Keratinocyte (primary cell): ENCODE measurements at regions not wholly inside any gene's neighbourhood (a gene's known extent, or its start where the extent isn't known, plus 50 kb on each side); places are given as distances from the start of the nearest gene placed in this dataset.

Source experiments
- DNase-seq: peaks from one replicate; pipeline ENCODE4 v3.0.0-alpha.2; 2011; ENCODE audit warnings: low read depth, missing footprints, low spot score
- FAIRE-seq: peaks from 2 replicates; lab custom pipeline; 2011; peaks lifted over from hg19 to GRCh38; lab: Jason Lieb, UNC
- H2AFZ ChIP-seq: 2 replicates; pipeline ENCODE4 v1.6.0; 2012; ENCODE audit warnings: low read length, control low read depth, inconsistent platforms; ENCODE audit not compliant: control insufficient read depth
- H3K27ac ChIP-seq: 2 replicates; pipeline ENCODE4 v1.5.1; 2011; ENCODE audit warnings: low read length; ENCODE audit not compliant: control insufficient read depth, insufficient read depth
- H3K27me3 ChIP-seq: 3 replicates; pipeline ENCODE4 v1.6.0; 2011; ENCODE audit warnings: low read length; ENCODE audit not compliant: control insufficient read depth, insufficient read depth; ENCODE audit errors: extremely low read depth
- H3K36me3 ChIP-seq, 2 experiments: 2 replicates in 1 of 2; 3 replicates in 1 of 2; pipeline ENCODE4 v1.5.1; 2011; ENCODE audit warnings: low read length in 2 of 2, mild to moderate bottlenecking in 1 of 2; ENCODE audit not compliant: control insufficient read depth in 2 of 2, insufficient read depth in 2 of 2; ENCODE audit errors: extremely low read depth in 1 of 2
- H3K4me1 ChIP-seq: 3 replicates; pipeline ENCODE4 v1.5.1; 2011; ENCODE audit warnings: low read length; ENCODE audit not compliant: control insufficient read depth, insufficient read depth; ENCODE audit errors: extremely low read depth
- H3K4me2 ChIP-seq: 3 replicates; pipeline ENCODE4 v1.6.0; 2011; ENCODE audit warnings: low read depth, low read length; ENCODE audit not compliant: control insufficient read depth, insufficient read depth; ENCODE audit errors: extremely low read depth
- H3K4me3 ChIP-seq, 3 experiments: fragments of 200-600 bp in 1 of 3; sonication (generic) in 1 of 3; 2 replicates in 2 of 3; 3 replicates in 1 of 3; pipeline ENCODE4 v1.5.1; 2011 to 2016; ENCODE audit warnings: low read length in 3 of 3, mild to moderate bottlenecking in 3 of 3, control low read depth in 2 of 3, inconsistent platforms in 1 of 3, low read depth in 1 of 3, mixed read lengths in 1 of 3, mixed run types in 1 of 3, moderate library complexity in 1 of 3; ENCODE audit not compliant: control insufficient read depth in 2 of 3, insufficient read depth in 2 of 3; ENCODE audit errors: extremely low read depth in 1 of 3
- H3K79me2 ChIP-seq: 2 replicates; pipeline ENCODE4 v1.6.0; 2012; ENCODE audit warnings: low read length; ENCODE audit not compliant: control insufficient read depth, insufficient read depth
- H3K9ac ChIP-seq: 3 replicates; pipeline ENCODE4 v1.6.0; 2011; ENCODE audit warnings: low read length; ENCODE audit not compliant: control insufficient read depth, insufficient read depth; ENCODE audit errors: extremely low read depth
- H3K9me1 ChIP-seq: 3 replicates; pipeline ENCODE4 v1.6.0; 2011; ENCODE audit warnings: low read length; ENCODE audit not compliant: control insufficient read depth, insufficient read depth; ENCODE audit errors: extremely low read depth
- H3K9me3 ChIP-seq: 2 replicates; pipeline ENCODE4 v1.5.1; 2012; ENCODE audit warnings: low read depth, low read length; ENCODE audit not compliant: control insufficient read depth
- H4K20me1 ChIP-seq: 3 replicates; pipeline ENCODE4 v1.6.0; 2011; ENCODE audit warnings: low read length; ENCODE audit not compliant: control insufficient read depth, insufficient read depth; ENCODE audit errors: extremely low read depth
- EZH2 ChIP-seq: IDR thresholded peaks from one replicate; pipeline ENCODE4 v1.6.1; 2012; ENCODE audit warnings: inconsistent platforms, mild to moderate bottlenecking, low read length, moderate library complexity
- dilution Hi-C: fragments of 300-500 bp; cut with MboI; formaldehyde crosslinking; loops from one replicate; pipeline ENCODE4 v1.7.0; 2020; ENCODE audit warnings: low sequenced_read_pairs; ENCODE audit not compliant: extremely low pct_ligation_motif_present
- TF ChIP-seq, protein P1 (sequence below), 3 experiments: IDR thresholded peaks in 1 of 3; conservative IDR thresholded peaks in 1 of 3; optimal IDR thresholded peaks in 1 of 3; 2 replicates in 2 of 3; 3 replicates in 1 of 3; pipeline versions ENCODE3 to v1.5.1; 2011; ENCODE audit warnings: low read length in 3 of 3, mild to moderate bottlenecking in 3 of 3, moderate library complexity in 2 of 3, control low read depth in 1 of 3, inconsistent platforms in 1 of 3; ENCODE audit not compliant: insufficient read depth in 2 of 3; ENCODE audit errors: extremely low read depth in 1 of 3

DNA sequence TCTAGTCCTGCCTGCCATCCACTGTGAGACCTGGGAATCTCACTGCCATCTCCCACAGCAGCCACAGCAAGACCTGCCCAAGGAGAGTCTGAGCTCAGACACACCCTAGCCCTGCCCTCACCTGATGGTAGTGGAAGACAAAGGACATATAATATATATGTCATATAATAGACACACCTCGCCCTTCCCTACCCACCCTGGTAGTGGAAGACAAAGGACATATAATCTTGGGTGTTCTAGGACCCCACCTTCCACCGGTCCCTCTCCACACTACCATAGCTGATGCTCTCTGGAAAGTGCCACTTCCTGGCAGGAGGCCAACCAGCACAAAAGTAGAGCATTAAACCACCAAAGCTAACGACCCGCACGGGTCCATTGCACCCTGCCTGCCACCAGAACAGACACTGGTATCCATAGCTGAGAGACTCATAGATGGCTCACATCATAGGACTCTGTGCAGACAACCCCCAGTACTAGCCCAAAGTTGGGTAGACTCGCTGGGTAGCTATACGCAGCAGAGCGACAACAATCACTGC lies 545.6 kb downstream of the CAAP1 start:
- Histone ChIP-seq H3K4me1 (no peaks in the 10 kb centered on the region), H3K27me3 (no peaks in the 10 kb centered on the region), H2AFZ (no peak overlapping the region), H3K27ac (no peak overlapping the region), H3K4me2 (no peak overlapping the region), H3K9me1 (no peaks in the 10 kb centered on the region), H3K9me3 (no peaks in the 10 kb centered on the region), H3K36me3 (no peaks in the 10 kb centered on the region), H3K79me2 (no peaks in the 10 kb centered on the region), H3K4me3 (no peak overlapping the region), H4K20me1 (no peaks in the 10 kb centered on the region), H3K9ac (no peak overlapping the region)
- FAIRE-seq (no peak), DNase-seq (no peak)
- TF ChIP-seq, protein P1, sequence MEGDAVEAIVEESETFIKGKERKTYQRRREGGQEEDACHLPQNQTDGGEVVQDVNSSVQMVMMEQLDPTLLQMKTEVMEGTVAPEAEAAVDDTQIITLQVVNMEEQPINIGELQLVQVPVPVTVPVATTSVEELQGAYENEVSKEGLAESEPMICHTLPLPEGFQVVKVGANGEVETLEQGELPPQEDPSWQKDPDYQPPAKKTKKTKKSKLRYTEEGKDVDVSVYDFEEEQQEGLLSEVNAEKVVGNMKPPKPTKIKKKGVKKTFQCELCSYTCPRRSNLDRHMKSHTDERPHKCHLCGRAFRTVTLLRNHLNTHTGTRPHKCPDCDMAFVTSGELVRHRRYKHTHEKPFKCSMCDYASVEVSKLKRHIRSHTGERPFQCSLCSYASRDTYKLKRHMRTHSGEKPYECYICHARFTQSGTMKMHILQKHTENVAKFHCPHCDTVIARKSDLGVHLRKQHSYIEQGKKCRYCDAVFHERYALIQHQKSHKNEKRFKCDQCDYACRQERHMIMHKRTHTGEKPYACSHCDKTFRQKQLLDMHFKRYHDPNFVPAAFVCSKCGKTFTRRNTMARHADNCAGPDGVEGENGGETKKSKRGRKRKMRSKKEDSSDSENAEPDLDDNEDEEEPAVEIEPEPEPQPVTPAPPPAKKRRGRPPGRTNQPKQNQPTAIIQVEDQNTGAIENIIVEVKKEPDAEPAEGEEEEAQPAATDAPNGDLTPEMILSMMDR (optimal IDR thresholded peaks at IDR 0.05 in 1 of 3, IDR thresholded peaks at IDR 0.05 in 1 of 3, conservative IDR thresholded peaks at IDR 0.05 in 1 of 3; ENCODE audit: extremely low read depth in 1 of 3, insufficient read depth in 2 of 3, low read length in 3 of 3): no peak
- no peak for TF ChIP-seq EZH2
- dilution Hi-C loops: loop anchor here (25.0 kb wide), 1 partner anchor 385 kb away; no protein-coding TSS in a partner anchor

DNA sequence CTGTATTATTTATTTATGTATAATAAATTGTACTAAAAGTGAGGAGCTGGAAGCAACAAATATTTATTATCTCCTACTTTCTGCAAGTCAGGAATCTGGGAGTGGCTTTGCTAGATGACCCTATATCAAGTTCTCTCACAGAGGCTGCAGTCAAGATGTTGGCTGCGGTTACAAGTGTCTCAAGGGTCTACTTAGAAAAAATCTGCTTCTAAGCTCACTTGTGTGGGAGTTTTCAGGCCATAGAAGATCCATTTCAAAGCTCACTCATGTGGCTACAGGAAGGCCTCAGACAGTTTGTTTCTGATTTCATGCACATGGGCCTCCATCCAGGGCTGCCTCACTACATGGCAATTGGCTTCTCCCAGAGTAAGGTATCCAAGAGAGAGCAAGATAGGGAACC lies 551.1 kb downstream of the CAAP1 start:
- TF ChIP-seq, protein P1 (optimal IDR thresholded peaks at IDR 0.05 in 1 of 3, IDR thresholded peaks at IDR 0.05 in 1 of 3, conservative IDR thresholded peaks at IDR 0.05 in 1 of 3; ENCODE audit: extremely low read depth in 1 of 3, insufficient read depth in 2 of 3, low read length in 3 of 3): no peak
- TF ChIP-seq EZH2: no peak
- no peak for DNase-seq

More for the DNA sequence above, 551.1 kb downstream of the CAAP1 start:
- Histone ChIP-seq H3K9me3 (no peaks in the 10 kb centered on the region), H4K20me1 (no peaks in the 10 kb centered on the region), H3K9me1 (no peaks in the 10 kb centered on the region), H3K27ac (no peak overlapping the region), H3K4me3 (no peak overlapping the region), H3K4me2 (no peak overlapping the region), H3K79me2 (no peaks in the 10 kb centered on the region), H3K27me3 (no peaks in the 10 kb centered on the region), H3K9ac (no peak overlapping the region), H3K4me1 (no peaks in the 10 kb centered on the region), H2AFZ (no peak overlapping the region), H3K36me3 (no peaks in the 10 kb centered on the region)
- FAIRE-seq: no peak
- dilution Hi-C loops: loop anchor here (25.0 kb wide), 1 partner anchor 379 kb away; no protein-coding TSS in a partner anchor
